ENCODE measurements at regions not wholly inside any gene's neighbourhood (a gene's known extent, or its start where the extent isn't known, plus 50 kb on each side); places are given as distances from the start of the nearest gene placed in this dataset.
A peak's percentile ranks its signal among the peaks of the same experiment; 100 is the strongest.

- DNase-seq (ENCODE audit: low spot score): no peak
These were observed 300.6 kb upstream of the LMCD1 start for GRCh38 chr3:8200996-8201395.

GRCh38 chr3:8201886-8202285 is 299.7 kb upstream of the LMCD1 start:
- DNase-seq (ENCODE audit: low spot score): no peak

GRCh38 chr3:8204331-8204730 is 297.3 kb upstream of the LMCD1 start:
- DNase-seq (ENCODE audit: low spot score): no peak

GRCh38 chr3:8204853-8205650 is 296.6 kb upstream of the LMCD1 start:
- no peak for DNase-seq (ENCODE audit: low spot score)

GRCh38 chr3:8205881-8206280 is 295.7 kb upstream of the LMCD1 start:
- no peak for DNase-seq (ENCODE audit: low spot score)

DNA sequence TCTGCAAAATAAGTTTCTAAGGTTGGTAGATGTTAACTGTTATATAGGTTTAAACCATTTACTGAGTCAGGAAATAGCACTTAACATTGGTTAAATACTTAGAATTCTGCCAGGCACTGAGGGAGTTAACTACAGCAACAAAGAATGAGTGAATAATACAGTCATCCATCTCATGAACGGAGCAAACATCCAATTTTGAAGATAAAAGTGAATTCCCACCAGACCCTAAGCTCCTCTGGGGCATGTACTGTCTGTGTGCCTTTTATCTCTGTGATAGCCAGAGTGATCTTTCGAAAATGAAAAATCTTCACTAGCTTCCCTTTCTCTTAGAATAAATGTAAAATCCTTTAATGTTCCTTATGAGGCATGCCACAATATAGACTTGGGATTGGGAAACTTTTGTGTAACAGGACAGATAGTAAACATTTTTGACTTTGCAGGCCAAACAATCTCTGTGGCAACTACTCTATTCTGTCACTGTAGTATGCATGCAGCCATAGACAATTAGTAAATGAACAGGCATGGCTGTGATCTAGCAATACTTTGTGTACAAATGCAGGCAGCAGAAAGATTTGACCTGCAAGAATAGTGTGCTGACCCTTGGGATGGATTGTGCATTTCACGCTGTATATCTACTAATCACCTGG is 294.5 kb upstream of the LMCD1 start:
- no peak for DNase-seq (ENCODE audit: low spot score)

DNA sequence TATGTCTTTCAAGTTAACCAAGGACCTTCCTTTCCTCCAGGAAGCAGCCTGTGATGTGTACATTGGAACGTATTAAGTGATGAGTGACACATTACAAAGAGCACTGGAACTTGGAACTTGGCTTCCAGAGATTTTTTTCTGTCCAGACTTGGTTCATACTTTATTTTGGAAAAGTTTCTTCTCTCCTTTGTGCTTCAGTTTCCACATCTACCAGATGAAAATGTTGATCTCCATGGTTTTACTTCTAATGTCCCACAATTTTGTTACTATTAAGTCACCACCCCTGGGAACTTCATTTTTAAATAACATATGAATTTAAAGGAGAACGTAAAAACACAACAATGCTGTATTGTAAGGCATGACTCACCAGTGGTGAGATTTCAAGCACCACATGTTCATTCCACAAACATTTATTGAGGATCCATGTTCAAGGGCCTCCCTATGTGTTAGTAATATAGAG is 290.7 kb upstream of the LMCD1 start:
- no peak for DNase-seq (ENCODE audit: low spot score)

GRCh38 chr3:8212794-8213193 is 288.8 kb upstream of the LMCD1 start:
- no peak for DNase-seq (ENCODE audit: low spot score)

GRCh38 chr3:8213286-8213685 is 288.3 kb upstream of the LMCD1 start:
- DNase-seq (ENCODE audit: low spot score): no peak

DNA sequence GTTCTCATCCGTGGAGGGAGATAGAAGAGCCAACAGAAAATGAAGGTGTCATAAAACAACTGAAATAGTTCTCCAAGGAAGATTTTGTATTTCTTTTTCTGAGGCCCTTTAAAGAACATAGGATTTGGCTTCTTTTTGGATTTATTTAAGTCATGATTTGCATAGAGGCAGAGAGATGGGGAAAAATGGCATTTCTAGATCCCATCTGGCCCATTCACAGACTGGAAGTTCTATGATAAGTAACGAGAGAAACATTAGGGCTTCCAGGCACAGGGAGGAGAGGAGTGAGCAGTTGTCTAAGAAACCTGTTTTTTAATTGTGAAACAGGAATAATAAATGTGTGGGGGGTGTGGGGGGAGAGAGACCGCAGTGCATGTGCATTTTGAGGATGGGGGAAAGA is 285.8 kb upstream of the LMCD1 start:
- no peak for DNase-seq (ENCODE audit: low spot score)

DNA sequence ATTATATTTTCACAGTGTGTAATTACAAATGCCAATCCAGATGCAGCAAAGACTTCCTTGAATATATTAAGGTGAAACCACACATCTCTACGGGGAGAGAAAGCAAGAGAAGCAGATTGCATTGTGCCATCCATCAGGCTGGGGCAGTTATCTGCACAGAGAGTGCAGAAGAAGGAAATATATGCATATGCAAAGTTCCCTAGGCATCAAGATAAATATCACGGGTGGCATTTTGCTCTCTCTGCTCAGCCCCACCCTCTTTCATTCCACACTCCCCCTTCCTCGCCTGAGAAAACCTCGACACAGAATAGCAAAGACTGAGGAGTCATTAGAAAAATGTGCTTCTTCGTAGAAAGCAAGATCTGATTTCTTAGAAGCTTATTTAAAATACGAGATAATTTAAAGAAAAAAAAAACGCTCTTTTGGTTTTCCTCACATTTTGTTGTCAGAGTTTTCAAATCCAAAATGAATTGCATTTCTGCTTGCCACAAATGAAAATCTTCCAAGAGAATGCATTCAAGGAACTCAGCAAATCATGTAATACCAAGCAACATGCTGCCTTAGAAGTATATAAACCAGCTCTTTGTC is 283.2 kb upstream of the LMCD1 start:
- DNase-seq (ENCODE audit: low spot score): no peak

DNA sequence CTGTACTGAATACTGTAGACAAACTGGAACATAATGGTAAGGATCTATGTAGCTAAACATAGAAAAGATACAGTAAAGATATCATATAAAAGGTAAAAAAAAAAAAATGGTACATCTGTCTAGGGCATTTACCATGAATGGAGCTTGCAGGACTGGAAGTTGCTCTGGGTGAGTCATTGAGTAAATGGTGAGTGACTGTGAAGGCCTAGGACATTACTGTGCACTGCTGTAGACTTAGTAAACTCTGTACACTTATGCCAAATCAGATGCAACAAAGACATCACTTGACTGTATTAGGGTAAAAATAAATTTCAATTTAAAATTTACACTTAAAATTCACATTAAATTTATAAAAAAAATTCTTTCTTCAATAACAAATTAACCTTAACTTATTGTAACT is 281.3 kb upstream of the LMCD1 start:
- no peak for DNase-seq (ENCODE audit: low spot score)

DNA sequence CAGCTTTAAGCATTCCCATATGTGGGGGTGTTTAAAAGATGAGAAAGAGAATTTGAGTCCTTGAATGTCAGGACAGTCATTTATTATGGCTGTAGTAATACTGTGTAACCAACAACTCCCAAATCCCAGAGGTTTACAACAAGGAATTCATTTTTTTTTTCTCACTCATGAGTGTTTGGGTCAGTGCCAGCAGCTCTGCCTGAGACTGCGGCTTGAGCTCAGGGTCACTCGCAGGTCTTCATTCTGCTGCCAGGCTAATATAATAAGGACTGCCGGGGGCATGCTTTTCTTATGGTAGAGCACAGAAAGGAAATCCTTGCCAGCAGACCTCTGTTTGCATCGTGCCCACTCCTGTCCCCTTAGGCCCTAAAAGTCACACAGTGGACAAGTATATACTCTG is 277.9 kb upstream of the LMCD1 start:
- DNase-seq (ENCODE audit: low spot score): no peak

DNA sequence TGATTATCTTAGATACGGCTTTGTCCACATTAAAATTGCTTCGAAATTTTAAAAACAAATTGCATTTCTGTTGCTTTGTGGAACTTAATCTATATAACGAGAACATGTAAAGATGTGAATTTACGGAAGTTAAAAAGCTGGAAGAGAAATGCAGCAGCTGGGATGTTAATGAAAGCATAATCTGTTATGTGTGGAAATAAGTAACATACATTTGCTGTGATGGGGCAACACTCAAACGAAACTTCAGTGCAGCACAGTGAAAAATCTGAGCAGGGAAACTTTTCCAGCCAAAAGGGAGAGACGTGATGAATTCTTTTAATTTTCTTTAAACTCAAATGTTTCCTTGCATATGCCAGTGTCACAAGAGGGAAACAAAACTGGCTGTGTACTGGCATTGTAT is 276.7 kb upstream of the LMCD1 start:
- DNase-seq (ENCODE audit: low spot score): no peak

- no peak for DNase-seq (ENCODE audit: low spot score)
These were observed 267.7 kb upstream of the LMCD1 start for GRCh38 chr3:8233938-8234337.

DNA sequence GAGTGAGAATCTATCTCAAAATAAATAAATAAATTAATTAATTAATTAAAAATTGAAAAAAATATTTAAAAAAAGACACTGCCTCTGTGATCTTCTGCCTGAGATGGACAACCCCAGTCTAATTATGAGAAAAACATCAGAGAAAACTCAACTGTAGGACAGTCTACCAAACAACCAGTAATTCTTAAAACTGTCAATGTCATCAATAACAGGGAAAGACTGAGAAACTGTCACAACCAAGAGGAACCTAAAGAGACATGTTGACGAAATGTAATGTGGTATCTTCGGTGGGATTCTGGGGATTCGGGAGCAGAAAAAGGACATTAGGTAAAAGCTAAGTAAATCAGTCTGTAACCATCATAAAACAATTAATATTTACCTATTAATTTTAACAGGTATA is 265.4 kb upstream of the LMCD1 start:
- DNase-seq (ENCODE audit: low spot score): no peak

GRCh38 chr3:8237893-8238292 is 263.7 kb upstream of the LMCD1 start:
- no peak for DNase-seq (ENCODE audit: low spot score)

GRCh38 chr3:8238432-8238831 is 263.2 kb upstream of the LMCD1 start:
- DNase-seq (ENCODE audit: low spot score): no peak

- no peak for DNase-seq (ENCODE audit: low spot score)
These were observed 262.5 kb upstream of the LMCD1 start for GRCh38 chr3:8239095-8239494.

DNA sequence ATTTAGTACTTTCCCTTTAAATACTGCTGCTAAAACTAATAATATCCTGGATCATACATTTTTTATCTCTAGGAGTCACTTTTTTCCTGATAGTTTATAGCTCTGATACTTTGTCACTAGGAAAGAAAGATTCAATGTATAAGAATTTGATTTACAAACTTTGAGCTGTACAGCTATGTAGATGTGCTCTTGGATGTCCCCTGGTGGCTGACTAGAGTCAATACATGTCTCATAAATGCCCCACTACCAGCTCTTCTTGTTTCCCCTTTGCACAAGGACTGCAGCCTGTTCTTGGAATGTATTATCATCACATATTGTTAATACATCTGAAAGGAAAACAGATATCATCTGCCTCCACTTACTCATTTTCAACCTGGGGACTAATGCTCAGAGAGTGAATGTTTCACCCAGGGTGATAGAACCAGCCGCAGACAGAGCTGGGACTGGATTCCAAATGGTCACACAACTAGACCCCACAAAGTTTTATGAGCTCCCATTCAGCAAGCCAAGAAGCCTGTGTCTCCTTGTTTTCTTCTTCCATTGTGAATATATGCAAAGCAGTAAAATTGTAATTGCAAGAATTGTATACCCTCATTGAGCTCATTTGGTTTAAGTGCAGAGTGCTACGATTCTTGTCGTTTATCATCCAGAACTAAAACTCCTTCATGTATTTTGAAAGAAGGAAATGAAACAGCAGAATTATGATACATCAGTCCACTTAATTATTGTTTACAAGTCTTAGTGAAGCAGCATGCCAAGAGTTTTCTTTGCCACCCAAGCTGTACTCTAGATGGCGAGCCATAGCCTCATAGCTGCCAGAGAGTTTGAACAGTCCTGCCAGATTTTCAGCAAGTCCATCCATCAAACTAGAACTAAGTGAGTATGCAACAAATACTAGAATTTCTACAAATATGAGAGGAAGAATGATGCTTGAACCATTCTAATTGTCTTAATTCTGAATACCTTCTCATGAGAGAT is 261.6 kb upstream of the LMCD1 start:
- DNase-seq (ENCODE audit: low spot score): peak; percentile 16

GRCh38 chr3:8246070-8246469 is 255.6 kb upstream of the LMCD1 start:
- no peak for DNase-seq (ENCODE audit: low spot score)

GRCh38 chr3:8253201-8253600 is 248.4 kb upstream of the LMCD1 start:
- DNase-seq (ENCODE audit: low spot score): no peak

All from H4 (cell line).